ENCODE measurements at regions not wholly inside any gene's neighbourhood (a gene's known extent, or its start where the extent isn't known, plus 50 kb on each side); places are given as distances from the start of the nearest gene placed in this dataset.

DNA sequence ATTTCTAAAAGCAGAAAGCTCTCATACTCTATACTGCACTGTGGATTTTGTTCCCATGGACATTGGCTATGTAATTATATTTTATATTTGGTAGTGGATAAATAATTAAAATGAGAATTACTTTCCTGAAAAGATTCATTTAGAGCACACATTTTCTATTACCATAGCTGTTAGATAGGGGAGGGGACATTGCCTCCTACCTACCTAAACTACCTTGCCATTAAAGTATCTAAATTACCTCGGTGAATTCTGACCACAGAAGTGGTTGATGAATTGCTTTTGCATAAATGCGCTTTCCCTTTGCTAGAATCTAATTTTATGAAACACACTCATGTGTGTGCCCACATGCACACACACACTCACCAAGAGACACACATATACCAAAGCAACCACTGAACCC lies 329.1 kb downstream of the MTX2 start:
- peaks cover 4% of the 10 kb centered on the region for H3K27me3 ChIP-seq (ENCODE audit: control insufficient read depth, insufficient read depth, low read length)
- ATAC-seq (no peak), DNase-seq (no peak)
- intact Hi-C loops (cut with micrococcal nuclease), result no loop called here
- no peak overlapping the region for H3K27ac Mint-ChIP-seq
- H3K27me3 Mint-ChIP-seq (ENCODE audit: low read depth in 2 of 2), result peaks cover 32 to 77% of the 10 kb centered on the region in 2 donors
- H3K4me3 ChIP-seq (ENCODE audit: low read length), result no peak overlapping the region
- no peaks in the 10 kb centered on the region for H3K4me1 Mint-ChIP-seq
- H3K4me1 ChIP-seq (ENCODE audit: control insufficient read depth, insufficient read depth, low read length), result no peaks in the 10 kb centered on the region
- no peak overlapping the region for H3K4me3 Mint-ChIP-seq
- H3K36me3 ChIP-seq (ENCODE audit: control insufficient read depth, insufficient read depth, low read length), result no peaks in the 10 kb centered on the region
- no peak overlapping the region for H3K27ac ChIP-seq (ENCODE audit: low read length)
- H3K36me3 Mint-ChIP-seq, result no peaks in the 10 kb centered on the region
- TF ChIP-seq, protein P1, sequence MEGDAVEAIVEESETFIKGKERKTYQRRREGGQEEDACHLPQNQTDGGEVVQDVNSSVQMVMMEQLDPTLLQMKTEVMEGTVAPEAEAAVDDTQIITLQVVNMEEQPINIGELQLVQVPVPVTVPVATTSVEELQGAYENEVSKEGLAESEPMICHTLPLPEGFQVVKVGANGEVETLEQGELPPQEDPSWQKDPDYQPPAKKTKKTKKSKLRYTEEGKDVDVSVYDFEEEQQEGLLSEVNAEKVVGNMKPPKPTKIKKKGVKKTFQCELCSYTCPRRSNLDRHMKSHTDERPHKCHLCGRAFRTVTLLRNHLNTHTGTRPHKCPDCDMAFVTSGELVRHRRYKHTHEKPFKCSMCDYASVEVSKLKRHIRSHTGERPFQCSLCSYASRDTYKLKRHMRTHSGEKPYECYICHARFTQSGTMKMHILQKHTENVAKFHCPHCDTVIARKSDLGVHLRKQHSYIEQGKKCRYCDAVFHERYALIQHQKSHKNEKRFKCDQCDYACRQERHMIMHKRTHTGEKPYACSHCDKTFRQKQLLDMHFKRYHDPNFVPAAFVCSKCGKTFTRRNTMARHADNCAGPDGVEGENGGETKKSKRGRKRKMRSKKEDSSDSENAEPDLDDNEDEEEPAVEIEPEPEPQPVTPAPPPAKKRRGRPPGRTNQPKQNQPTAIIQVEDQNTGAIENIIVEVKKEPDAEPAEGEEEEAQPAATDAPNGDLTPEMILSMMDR (IDR thresholded peaks at IDR 0.05), result no peak
- WGBS (ENCODE audit: insufficient coverage), result 78% methylated on average over 2 of the region's 2 CpGs
- H3K9me3 Mint-ChIP-seq, result no peaks in the 10 kb centered on the region
- no peaks in the 10 kb centered on the region for H3K9me3 ChIP-seq (ENCODE audit: control insufficient read depth, insufficient read depth, low read length)

DNA sequence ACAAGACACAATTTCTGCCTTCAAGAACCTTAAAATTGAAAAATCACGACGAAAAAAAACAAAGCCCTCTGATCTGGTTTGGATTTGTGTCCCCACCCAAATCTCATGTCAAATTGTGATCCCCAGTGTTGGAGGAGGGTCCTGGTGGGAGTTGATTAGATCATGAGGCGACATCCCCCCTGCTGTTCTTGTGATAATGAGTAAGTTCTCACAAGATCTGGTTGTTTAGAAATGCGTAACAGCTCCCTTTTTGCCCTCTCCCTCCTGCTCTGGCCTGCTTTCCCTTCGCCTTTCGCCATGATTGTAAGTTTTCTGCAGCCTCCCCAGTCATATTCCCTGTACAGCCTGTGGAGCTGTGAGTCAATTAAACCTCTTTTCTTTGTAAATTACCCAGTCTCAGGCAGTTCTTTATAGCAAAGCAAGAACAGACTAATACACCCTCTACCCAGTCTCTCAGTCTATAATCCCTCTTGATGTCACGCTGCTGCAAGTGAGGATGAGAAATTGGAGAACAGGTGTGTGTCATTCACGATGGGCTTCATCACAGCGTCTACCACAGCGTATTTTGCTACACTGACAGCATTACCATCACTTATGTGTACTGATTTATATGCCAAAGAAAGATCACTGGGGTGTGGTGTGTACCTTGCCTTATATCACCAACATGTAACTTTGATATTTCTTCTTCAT lies 330.7 kb downstream of the MTX2 start:
- intact Hi-C loops (cut with micrococcal nuclease), result no loop called here
- Histone ChIP-seq H3K4me3 (ENCODE audit: low read length) (no peak overlapping the region), H3K27me3 (ENCODE audit: control insufficient read depth, insufficient read depth, low read length) (peaks cover 7% of the 10 kb centered on the region), H3K36me3 (ENCODE audit: control insufficient read depth, insufficient read depth, low read length) (no peaks in the 10 kb centered on the region), H3K9me3 (ENCODE audit: control insufficient read depth, insufficient read depth, low read length) (no peaks in the 10 kb centered on the region), H3K4me1 (ENCODE audit: control insufficient read depth, insufficient read depth, low read length) (no peaks in the 10 kb centered on the region), H3K27ac (ENCODE audit: low read length) (no peak overlapping the region)
- WGBS (ENCODE audit: insufficient coverage), result 80% methylated on average over 8 of the region's 10 CpGs
- Mint-ChIP-seq H3K27ac (no peak overlapping the region), H3K36me3 (no peaks in the 10 kb centered on the region), H3K4me3 (no peak overlapping the region), H3K4me1 (no peaks in the 10 kb centered on the region), H3K27me3 (ENCODE audit: low read depth in 2 of 2) (peaks cover 29 to 68% of the 10 kb centered on the region in 2 donors), H3K9me3 (no peaks in the 10 kb centered on the region)
- TF ChIP-seq, protein P1 (IDR thresholded peaks at IDR 0.05), result no peak
- ATAC-seq, result no peak
- no peak for DNase-seq

DNA sequence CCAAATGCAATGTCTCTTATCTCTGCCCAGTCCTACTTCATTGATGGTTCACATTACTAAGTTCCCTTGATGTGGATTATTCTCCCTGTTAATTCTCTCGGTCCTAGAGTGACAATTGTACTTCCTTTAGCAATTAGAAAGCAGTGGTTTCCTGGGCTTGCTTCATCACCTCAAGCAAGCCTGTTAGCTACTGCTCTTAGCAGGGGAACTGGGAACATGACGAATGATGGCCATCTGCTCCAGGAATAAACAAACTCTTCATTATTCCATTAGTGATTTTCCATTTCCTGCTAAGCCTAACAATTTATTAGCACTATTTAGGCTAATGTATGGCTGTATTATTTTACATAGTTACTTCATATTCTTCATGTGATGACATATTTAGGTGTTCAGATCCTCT lies 331.8 kb downstream of the MTX2 start:
- no peaks in the 10 kb centered on the region for H3K9me3 Mint-ChIP-seq
- H3K27ac Mint-ChIP-seq, result no peak overlapping the region

More for the DNA sequence above, 331.8 kb downstream of the MTX2 start:
- Histone ChIP-seq H3K4me1 (ENCODE audit: control insufficient read depth, insufficient read depth, low read length) (no peaks in the 10 kb centered on the region), H3K4me3 (ENCODE audit: low read length) (no peak overlapping the region), H3K27me3 (ENCODE audit: control insufficient read depth, insufficient read depth, low read length) (peaks cover 7% of the 10 kb centered on the region), H3K27ac (ENCODE audit: low read length) (no peak overlapping the region), H3K36me3 (ENCODE audit: control insufficient read depth, insufficient read depth, low read length) (no peaks in the 10 kb centered on the region), H3K9me3 (ENCODE audit: control insufficient read depth, insufficient read depth, low read length) (no peaks in the 10 kb centered on the region)
- Mint-ChIP-seq H3K27me3 (ENCODE audit: low read depth in 2 of 2) (peaks cover 23 to 60% of the 10 kb centered on the region in 2 donors), H3K4me1 (no peaks in the 10 kb centered on the region), H3K36me3 (no peaks in the 10 kb centered on the region), H3K4me3 (no peak overlapping the region)
- intact Hi-C loops (cut with micrococcal nuclease), result no loop called here
- WGBS (ENCODE audit: insufficient coverage), result 83% methylated on average over 2 of the region's 2 CpGs
- ATAC-seq (no peak), DNase-seq (no peak)
- TF ChIP-seq, protein P1 (IDR thresholded peaks at IDR 0.05), result no peak

Data from natural killer cell (primary cell).